ENCODE measurements at regions not wholly inside any gene's neighbourhood (a gene's known extent, or its start where the extent isn't known, plus 50 kb on each side); places are given as distances from the start of the nearest gene placed in this dataset.

- peak; percentile 69 for DNase-seq (ENCODE audit: low spot score)
- intact Hi-C loops (cut with DNase I) = no loop called here
These were observed 72.1 kb upstream of the CTDP1 start for GRCh38 chr18:79607361-79607952.

- intact Hi-C loops (cut with DNase I) = no loop called here
- DNase-seq (ENCODE audit: low spot score) = no peak
These were observed 71.5 kb upstream of the CTDP1 start for GRCh38 chr18:79608069-79608468.

DNA sequence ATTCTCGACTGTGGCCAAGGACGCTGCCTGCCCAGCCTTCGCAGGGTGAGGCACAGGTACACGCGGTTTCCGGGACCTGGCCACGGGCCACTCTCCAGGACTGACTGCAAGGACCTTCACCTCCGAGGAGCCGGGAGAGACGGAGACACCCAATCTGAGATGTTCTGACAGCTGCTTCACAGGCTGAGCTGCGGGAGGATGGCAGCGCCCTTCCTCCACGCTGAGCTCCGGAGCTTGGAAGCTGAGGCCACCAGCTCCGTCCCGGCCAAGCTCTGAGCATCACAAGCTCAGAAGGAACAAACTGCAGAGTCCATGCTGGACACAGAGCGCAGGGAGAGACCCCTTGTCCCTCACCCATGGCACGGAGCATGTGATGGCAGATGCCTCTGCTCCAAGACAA lies 71.1 kb upstream of the CTDP1 start:
- intact Hi-C loops (cut with DNase I) = no loop called here
- DNase-seq (ENCODE audit: low spot score) = peak; percentile 70

GRCh38 chr18:79608999-79609461 lies 70.6 kb upstream of the CTDP1 start:
- DNase-seq (ENCODE audit: low spot score) = peak; percentile 47
- intact Hi-C loops (cut with DNase I) = no loop called here

DNA sequence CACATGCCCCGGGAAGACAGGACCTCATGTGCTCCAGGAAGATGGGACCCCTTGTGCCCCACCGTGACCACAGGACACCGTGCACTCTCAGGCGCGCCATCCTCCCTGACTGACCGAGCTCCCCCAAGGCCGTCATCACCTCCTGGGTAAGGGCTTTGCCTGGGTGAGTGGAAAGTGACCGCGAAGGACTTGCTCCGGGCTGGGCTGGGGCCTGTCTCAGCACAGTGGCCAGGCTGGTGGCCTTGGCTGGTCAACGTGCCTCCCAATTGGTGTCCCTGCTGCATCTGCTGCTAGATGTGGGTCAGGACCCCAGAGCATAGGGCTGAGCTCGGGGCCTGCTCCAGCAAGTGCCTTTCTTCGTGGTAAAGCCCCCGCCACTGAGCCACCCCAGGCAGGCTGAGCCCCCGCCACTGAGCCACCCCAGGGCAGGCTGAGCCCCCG lies 69.7 kb upstream of the CTDP1 start:
- peak; percentile 58 for DNase-seq (ENCODE audit: low spot score)
- intact Hi-C loops (cut with DNase I) = no loop called here

DNA sequence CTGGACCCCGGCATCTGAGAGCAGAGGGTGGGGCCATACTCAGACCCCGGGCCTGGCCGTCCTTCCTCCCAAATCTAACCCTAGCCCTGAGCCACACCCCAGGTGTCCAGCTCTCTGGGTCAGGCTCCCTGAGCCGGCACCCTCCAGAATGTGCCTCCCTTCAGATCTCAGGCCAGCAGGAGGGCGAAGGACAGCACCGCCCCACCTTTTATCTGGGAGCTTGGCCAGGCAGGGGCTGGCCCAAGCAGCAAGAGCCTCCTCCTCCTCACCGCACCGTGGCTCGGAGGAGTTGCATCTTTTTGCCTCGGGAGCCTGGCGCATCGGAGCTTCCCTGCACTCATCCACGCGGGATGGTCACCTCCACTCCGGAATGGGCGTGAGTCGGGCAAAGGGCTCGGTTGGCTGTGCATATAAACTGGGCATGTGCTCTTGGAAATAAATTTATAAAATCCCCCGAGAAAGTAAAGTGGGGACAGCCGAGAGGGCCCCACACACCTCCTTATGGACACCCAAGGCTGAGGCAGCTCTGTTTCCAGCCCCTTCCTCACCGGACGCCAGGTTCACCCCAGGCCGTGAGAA lies 69.1 kb upstream of the CTDP1 start:
- DNase-seq (ENCODE audit: low spot score) = peak; percentile 75
- intact Hi-C loops (cut with DNase I) = no loop called here

DNA sequence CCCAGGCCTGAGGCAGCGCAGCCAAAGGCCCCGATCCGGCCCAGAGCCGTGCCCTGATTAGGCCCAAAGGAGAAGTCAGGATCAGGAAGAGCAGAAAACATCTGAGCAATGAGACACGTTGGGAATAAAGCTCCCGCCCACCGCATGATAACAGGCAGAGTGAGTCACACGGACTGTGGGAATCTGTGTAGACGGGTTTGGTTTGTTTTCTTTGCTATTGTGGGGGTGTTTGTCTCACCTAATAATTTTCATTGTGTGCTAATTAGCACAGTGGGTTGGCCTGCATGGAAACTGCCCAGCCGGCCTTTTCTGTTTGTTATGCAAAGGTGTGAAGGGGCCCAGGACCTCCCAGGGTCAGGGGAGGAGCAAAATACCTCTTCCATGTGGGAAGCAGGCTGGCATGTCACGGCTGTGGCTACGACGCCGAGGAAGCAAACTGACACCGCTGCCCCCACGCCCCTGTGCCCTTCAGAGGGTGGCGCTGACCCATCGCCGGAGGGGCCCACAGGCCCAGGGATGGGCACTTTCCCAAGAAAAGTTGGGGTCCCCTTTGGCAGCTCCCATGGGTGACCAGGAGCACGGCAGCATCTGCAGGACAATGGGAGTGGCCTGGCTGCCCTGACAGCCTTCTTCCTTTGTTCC lies 68.4 kb upstream of the CTDP1 start:
- intact Hi-C loops (cut with DNase I) = no loop called here
- peak; percentile 78 for DNase-seq (ENCODE audit: low spot score)

GRCh38 chr18:79612291-79613108 lies 67.1 kb upstream of the CTDP1 start:
- DNase-seq (ENCODE audit: low spot score) = peak; percentile 70
- intact Hi-C loops (cut with DNase I) = no loop called here

DNA sequence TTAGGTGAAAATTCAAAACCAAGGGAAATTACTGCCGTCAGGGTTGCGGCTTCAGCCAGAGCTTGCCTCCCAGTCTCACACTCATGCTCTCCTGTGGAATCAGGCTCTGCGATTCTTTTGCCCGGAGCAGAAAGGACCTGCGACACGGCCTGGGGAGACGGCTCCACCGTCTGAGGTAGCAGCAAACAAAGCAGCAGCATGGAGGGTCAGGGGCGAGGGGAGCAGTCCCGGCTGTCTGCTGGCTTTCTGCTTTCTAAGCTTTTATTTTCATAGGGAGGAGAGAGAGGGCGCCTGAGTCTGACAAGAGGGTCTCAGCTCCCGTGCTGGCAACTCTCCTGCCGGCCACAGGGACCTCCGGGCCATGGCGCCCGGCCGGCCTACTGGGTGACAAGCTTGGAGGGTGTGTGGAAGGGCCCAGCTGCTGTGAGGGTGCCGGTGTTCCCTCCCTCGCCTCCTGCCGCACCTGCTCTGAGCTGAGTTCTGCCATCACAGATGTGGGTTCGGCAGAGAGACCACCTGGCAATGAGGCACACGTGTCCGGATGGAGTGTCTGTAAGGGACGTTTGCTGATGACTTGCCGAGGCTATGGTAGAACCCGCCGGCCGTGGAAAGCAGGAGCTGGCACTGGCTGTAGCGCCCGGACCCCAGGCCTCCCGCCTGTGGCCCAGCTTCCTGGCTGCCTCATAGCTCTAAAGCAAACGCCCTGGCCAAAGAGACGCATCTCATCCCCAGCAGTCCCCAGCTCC lies 66.2 kb upstream of the CTDP1 start:
- peak; percentile 66 for DNase-seq (ENCODE audit: low spot score)
- intact Hi-C loops (cut with DNase I) = no loop called here

DNA sequence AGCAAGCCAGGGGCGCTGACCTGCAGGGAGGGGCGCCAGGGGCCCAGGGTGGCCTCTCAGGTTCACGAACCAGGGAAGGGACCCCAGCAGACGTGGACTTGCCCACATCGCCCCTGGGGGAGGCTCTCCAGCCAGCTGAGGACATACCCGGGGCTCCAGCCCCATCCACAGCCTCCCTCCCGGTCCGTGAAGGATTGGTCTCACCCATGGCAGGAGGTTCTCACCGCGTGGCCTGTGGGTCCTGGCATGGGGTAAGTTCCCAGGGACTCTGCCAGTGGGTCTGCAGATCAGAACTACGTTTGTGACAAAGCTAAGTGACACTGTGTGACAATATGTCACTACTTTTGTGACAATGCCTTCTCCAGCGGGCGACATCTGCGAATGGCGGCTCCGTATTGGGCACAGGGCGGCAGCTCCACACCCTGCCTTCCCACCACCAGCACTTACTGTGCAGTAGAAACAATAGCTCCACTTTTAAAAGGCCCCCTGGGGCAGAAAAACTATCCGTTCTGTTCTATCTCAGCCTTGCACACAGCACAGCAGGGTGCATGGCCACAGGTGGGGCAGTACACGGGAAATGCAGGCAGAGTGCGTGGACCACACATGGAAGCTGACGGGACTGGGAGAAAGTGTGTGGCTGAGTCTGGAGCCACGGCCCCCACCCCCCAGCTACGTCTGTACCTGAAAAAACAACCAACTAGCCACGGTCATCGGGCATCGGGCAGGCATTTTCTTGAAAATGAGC lies 65.2 kb upstream of the CTDP1 start:
- intact Hi-C loops (cut with DNase I) = no loop called here
- peak; percentile 66 for DNase-seq (ENCODE audit: low spot score)

DNA sequence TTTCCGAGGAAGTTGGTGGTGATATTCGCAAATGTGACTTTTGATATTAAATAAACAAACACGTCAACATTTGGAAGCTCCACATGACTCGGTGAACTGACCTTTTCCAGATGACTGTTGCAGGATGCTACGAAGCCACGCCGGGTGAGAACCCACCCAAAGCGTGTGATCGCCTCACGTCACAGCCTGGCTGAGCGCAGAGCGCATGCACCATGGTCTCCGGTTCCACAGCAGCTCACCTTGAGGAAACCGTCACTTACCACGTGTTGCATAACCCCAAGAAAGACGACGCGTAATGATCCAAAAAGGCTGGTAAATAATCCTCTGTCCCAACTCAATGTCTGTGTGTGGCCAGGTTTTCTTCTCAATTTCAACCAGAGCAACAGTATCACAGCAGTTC lies 64.5 kb upstream of the CTDP1 start:
- intact Hi-C loops (cut with DNase I) = no loop called here
- peak; percentile 20 for DNase-seq (ENCODE audit: low spot score)

- intact Hi-C loops (cut with DNase I) = no loop called here
- peak; percentile 49 for DNase-seq (ENCODE audit: low spot score)
These were observed 64.0 kb upstream of the CTDP1 start for GRCh38 chr18:79615586-79615985.

DNA sequence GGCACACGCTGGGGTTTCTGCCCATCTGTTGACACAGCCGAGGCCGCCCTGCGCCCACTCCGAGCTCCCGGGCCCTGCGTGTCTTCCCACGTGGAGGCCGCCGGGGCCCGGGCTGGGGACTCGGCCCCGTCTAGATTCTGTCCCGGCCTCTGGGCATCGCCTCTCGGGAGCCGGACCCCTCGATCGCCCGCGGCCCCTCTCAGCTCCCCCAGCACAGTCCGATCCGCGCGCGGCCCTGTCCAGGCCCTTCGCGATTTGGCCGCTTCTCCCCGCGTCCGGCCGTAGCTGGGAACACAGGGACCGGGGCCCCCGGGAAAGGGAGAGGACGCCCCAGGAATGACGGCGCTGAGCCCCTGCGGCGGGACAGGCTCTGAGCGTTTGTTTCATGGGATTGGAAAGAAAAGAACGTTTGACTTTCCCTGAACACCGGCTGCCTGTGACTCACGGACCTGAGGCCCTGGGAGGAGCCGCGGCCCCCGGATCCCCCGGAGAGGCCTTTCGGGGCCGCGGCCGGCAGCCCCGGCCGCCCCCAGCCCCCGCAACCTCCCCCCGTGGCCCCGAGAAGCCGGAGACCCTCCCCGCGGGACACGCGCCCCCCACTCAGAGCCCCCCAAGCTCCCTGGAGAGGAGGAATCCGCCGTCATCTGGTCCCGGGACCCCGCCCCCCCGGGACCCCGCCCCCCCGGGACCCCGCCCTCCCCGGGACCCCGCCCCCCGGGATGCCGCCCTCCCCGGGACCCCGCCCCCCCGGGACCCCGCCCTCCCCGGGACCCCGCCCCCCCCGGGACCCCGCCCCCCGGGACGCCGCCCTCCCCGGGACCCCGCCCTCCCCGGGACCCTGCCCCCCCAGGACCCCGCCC lies 62.7 kb upstream of the CTDP1 start:
- DNase-seq (ENCODE audit: low spot score) = peak; percentile 68
- intact Hi-C loops (cut with DNase I) = no loop called here

DNA sequence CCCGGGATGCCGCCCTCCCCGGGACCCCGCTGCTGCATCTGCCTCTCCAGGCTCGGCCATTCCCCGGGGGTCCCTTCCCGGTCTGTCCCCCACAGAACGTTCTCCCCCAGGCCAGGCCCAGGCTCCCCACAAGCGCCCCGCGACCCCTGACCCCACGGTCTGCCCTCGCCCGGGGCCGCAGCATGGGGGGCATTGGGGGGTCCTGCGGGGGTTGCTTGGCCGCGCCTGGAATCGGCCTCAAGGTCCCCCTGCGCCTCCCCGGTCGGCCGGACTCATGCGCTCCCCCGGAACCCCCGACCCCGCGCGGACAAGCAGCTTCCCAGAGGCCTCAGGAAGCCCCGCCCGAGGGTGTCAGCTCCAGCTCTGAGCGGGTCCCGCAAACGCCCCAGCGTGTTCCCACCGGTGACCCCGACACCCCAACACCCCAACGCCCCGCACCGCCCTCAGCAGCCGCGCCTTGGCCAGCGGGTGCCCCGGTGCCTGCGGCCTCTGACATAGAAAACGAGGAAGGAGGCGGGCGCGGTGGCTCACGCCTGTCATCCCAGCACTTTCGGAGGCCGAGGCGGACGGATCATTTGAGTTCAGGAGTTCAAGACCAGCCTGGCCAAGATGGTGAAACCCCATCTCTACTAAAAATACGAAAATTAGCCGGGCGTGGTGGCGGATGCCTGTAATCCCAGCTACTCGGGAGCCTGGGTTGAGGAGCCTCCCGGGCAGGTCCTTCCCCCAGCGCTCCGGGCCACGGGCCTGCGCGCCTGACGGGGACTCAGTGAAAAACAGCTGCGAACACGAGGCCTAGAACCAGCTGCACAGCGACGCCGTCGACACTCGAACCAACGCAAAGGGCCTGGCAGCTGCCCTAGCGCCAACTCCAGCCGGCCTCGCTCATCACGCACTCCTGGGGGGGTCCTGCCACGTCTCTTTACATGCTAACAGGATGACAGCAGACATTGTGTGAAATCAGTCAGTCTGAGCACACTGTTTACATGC lies 61.8 kb upstream of the CTDP1 start:
- intact Hi-C loops (cut with DNase I) = no loop called here
- peak; percentile 54 for DNase-seq (ENCODE audit: low spot score)

GRCh38 chr18:79620576-79621165 lies 58.9 kb upstream of the CTDP1 start:
- intact Hi-C loops (cut with DNase I) = no loop called here
- DNase-seq (ENCODE audit: low spot score) = no peak

- DNase-seq (ENCODE audit: low spot score) = no peak
- intact Hi-C loops (cut with DNase I) = no loop called here
These were observed 58.1 kb upstream of the CTDP1 start for GRCh38 chr18:79621501-79621900.

- intact Hi-C loops (cut with DNase I) = no loop called here
- no peak for DNase-seq (ENCODE audit: low spot score)
These were observed 57.6 kb upstream of the CTDP1 start for GRCh38 chr18:79622004-79622403.
